ENCODE measurements at regions not wholly inside any gene's neighbourhood (a gene's known extent, or its start where the extent isn't known, plus 50 kb on each side); places are given as distances from the start of the nearest gene placed in this dataset.

GRCh38 chr16:65770752-65771151 lies 595.7 kb upstream of the CDH5 start:
- BruUV-seq (replicated peaks), result no TSS peak
- FAIRE-seq (no peak), ATAC-seq (no peak), DNase-seq (ENCODE audit: low spot score) (no peak)
- TF ChIP-seq ZNF780A (CRISPR knock-in tag; IDR thresholded peaks at IDR 0.05), result peak; percentile 71; the same call in 1 of the 2 replicates
- TF ChIP-seq CBX2 (IDR thresholded peaks at IDR 0.05; ENCODE audit: low read depth, low read length), result no peak
- no peak for TF ChIP-seq CBX2 (CRISPR knock-in tag; IDR thresholded peaks at IDR 0.05; ENCODE audit: low read depth)
- POLR2A ChIA-PET, result no interaction called here
- Histone ChIP-seq H3K36me3 (replicated peaks in 1 of 2; ENCODE audit: control insufficient read depth in 1 of 2, insufficient read depth in 2 of 2, low read length in 2 of 2) (no peaks in the 10 kb centered on the region), H4K20me1 (ENCODE audit: insufficient read depth, low read length) (no peaks in the 10 kb centered on the region), H3K4me1 (ENCODE audit: insufficient read depth, low read length) (0 out of 2 replicates have a peak, but pooled peaks cover 6% of the 10 kb centered on the region), H3K9me3 (ENCODE audit: low read length) (peaks cover 33% of the 10 kb centered on the region), H3K27ac (ENCODE audit: extremely low read length, insufficient read depth, low read length) (no peak overlapping the region), H3K79me2 (ENCODE audit: insufficient read depth, low read length) (no peaks in the 10 kb centered on the region), H3K4me3 (replicated peaks in 1 of 3; ENCODE audit: insufficient read depth in 1 of 3, low read depth in 2 of 3, low read length in 3 of 3) (no peak overlapping the region), H3K4me2 (ENCODE audit: low read depth, low read length) (no peak overlapping the region), H2AFZ (ENCODE audit: low read length) (no peak overlapping the region), H3K27me3 (ENCODE audit: control insufficient read depth in 1 of 2, insufficient read depth in 2 of 2, low read length in 2 of 2) (no peaks in the 10 kb centered on the region), H3K9ac (ENCODE audit: insufficient read depth, low read depth, low read length) (no peak overlapping the region)
- 9% methylated on average over 1 of the region's 1 CpG for WGBS (ENCODE audit: low lambda C conversion rate)
- CTCF ChIA-PET (ENCODE audit: low intra/inter-chr PET ratio, low total read pairs), result no interaction called here
- in situ Hi-C loops (cut with HindIII; ENCODE audit: extremely low pct_ligation_motif_present, low pct_unique_long_range_greater_than_20kb), result no loop called here
- intact Hi-C loops (cut with micrococcal nuclease; ENCODE audit: unreplicated experiment), result no loop called here

GRCh38 chr16:65769776-65770438 lies 596.6 kb upstream of the CDH5 start:
- FAIRE-seq (no peak), DNase-seq (ENCODE audit: low spot score) (no peak), ATAC-seq (no peak)
- ChIA-PET CTCF (ENCODE audit: low intra/inter-chr PET ratio, low total read pairs) (no interaction called here), POLR2A (no interaction called here)
- H3K9me3 ChIP-seq (ENCODE audit: low read length), result peaks cover 33% of the 10 kb centered on the region
- H3K27me3 ChIP-seq (ENCODE audit: control insufficient read depth in 1 of 2, insufficient read depth in 2 of 2, low read length in 2 of 2), result no peaks in the 10 kb centered on the region
- no peaks in the 10 kb centered on the region for H3K79me2 ChIP-seq (ENCODE audit: insufficient read depth, low read length)
- H2AFZ ChIP-seq (ENCODE audit: low read length), result no peak overlapping the region
- no peak overlapping the region for H3K9ac ChIP-seq (ENCODE audit: insufficient read depth, low read depth, low read length)
- H3K4me3 ChIP-seq (replicated peaks in 1 of 3; ENCODE audit: insufficient read depth in 1 of 3, low read depth in 2 of 3, low read length in 3 of 3), result no peak overlapping the region
- no peaks in the 10 kb centered on the region for H3K36me3 ChIP-seq (replicated peaks in 1 of 2; ENCODE audit: control insufficient read depth in 1 of 2, insufficient read depth in 2 of 2, low read length in 2 of 2)
- BruUV-seq (replicated peaks), result no TSS peak
- H3K4me2 ChIP-seq (ENCODE audit: low read depth, low read length), result no peak overlapping the region
- intact Hi-C loops (cut with micrococcal nuclease; ENCODE audit: unreplicated experiment), result no loop called here
- no peaks in the 10 kb centered on the region for H4K20me1 ChIP-seq (ENCODE audit: insufficient read depth, low read length)
- WGBS (ENCODE audit: low lambda C conversion rate), result 4% methylated on average over 1 of the region's 1 CpG
- in situ Hi-C loops (cut with HindIII; ENCODE audit: extremely low pct_ligation_motif_present, low pct_unique_long_range_greater_than_20kb), result no loop called here
- TF ChIP-seq WIZ (CRISPR knock-in tag; IDR thresholded peaks at IDR 0.05) (no peak), ZSCAN9 (CRISPR knock-in tag; IDR thresholded peaks at IDR 0.05; ENCODE audit: borderline replicate concordance) (no peak), MYNN (CRISPR knock-in tag; IDR thresholded peaks at IDR 0.05; ENCODE audit: low read depth) (no peak), ZNF33B (CRISPR knock-in tag; IDR thresholded peaks at IDR 0.05) (no peak), HDAC6 (IDR thresholded peaks at IDR 0.05; ENCODE audit: low read depth, low read length) (no peak), MAFK (conservative IDR thresholded peaks at IDR 0.05 in 1 of 2, IDR thresholded peaks at IDR 0.05 in 1 of 2; ENCODE audit: low read length in 2 of 2) (peak in 1 of 2 experiments; percentile 37; a peak in 1 of 4 replicates), ZBTB21 (CRISPR knock-in tag; IDR thresholded peaks at IDR 0.05) (no peak)
- TF ChIP-seq, protein P1, sequence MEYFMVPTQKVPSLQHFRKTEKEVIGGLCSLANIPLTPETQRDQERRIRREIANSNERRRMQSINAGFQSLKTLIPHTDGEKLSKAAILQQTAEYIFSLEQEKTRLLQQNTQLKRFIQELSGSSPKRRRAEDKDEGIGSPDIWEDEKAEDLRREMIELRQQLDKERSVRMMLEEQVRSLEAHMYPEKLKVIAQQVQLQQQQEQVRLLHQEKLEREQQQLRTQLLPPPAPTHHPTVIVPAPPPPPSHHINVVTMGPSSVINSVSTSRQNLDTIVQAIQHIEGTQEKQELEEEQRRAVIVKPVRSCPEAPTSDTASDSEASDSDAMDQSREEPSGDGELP (IDR thresholded peaks at IDR 0.05; ENCODE audit: borderline replicate concordance, low read depth), result no peak
- H3K27ac ChIP-seq (ENCODE audit: extremely low read length, insufficient read depth, low read length), result no peak overlapping the region
- H3K4me1 ChIP-seq (ENCODE audit: insufficient read depth, low read length), result 0 out of 2 replicates have a peak, but pooled peaks cover 6% of the 10 kb centered on the region
